ENCODE measurements at regions not wholly inside any gene's neighbourhood (a gene's known extent, or its start where the extent isn't known, plus 50 kb on each side); places are given as distances from the start of the nearest gene placed in this dataset.

DNA sequence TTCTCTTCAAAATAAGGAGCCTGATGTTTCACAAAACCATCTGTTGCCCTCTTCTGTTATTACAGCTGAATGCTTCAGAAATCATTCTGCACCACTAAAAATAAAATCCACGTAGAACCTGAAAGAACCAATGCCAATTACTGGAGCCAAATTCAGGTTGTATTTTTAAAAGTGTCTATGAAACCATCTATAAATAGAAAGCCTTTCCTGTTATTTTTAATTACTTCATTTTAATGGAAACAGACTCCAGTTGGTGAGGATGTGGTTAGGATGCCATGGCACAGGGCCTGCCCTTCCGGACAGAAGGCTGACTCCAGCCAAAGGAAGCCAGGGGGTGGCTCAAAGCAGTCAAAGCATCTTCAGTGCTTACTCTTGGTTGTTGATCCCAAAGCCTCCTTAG, 119.8 kb downstream of the TENT4A start:
- peak in 1 of 5 experiments; percentile 34 for DNase-seq

DNA sequence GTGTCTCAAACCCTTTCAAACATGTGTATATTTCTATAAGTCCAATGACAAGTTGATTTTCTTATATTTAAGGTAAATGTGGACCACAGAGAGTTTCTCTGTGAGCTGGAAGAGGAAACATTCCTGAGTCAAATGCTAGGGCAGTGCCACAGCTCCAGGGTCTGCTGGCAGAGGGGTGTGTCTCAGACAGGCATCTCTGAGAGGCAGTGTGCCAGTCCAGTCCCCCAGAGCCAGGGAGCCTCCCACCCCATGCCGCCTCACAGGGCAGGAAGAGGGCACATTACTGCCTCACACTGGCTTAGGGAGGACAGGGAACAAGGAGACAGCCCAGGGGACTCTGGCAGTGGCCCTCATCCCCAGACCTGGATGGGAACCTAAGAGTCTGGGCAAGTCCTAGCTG, 120.2 kb downstream of the TENT4A start:
- DNase-seq: no peak

DNA sequence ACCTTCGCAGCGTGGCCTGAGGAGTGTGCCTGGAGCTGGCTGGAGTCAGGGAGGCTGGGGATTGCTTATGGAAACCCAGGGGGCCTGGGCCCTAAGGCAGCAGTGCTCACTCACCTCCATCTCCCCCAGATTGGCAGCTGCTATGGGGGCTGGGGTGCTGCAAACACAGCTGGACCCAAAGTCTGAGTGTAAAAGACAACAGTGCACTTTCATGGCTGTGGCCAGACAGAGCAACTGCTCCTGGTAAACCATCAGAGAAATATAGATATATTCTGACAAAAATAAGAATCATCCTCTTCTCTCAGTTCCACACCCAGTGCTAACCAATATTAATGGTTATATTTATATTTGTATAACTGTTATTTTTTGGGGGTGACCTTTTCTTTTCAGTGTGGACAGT, 123.9 kb downstream of the TENT4A start:
- no peak for DNase-seq

DNA sequence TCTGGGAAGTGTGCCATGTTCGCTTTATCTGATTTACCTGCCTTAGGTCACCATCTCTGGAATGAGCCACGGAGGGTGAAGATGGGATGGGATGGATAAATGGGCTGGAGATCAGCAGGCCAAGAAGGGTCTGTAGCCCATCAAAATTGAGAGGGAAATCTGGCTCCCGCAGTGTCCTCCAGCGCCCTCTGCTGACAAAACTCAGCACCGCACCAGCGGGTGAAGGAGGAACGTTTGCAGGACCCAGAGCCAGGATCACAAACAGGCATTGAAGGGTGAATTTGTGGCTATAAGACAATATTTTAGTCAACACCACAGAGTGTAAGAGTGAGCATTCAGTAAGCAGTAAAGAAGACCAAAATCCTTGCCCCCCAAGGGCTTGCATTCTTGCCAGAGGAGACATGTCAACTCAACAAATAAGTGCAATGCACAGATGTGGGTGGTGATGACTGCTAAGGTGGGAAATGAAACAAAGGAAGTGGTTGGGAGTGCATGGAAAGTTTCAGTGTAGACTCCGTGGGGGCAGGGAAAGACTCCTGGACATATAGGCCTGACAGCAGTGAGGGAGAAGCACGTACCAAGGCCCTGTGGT, 124.4 kb downstream of the TENT4A start:
- peak in 2 of 5 experiments; percentile 12 to 26 for DNase-seq

DNA sequence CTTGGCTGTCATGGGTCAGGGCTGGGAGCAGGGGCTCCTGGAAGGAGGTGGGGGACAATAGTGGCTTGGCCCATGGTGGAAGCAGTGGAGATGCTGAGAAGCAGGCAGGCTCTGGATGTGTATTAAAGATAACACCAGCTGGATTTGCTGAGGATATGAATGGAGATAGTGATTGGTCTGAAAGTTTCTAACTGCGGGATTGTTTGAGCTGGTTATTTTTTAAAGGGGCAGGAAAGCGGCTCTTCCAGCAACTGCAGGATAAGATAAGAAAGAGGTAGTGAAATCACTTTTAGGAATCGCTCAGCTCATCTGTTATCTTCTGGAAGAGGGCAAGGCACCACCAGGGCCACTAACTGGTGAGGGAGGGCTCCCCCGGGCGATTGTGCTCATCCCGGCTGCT, 125.5 kb downstream of the TENT4A start:
- DNase-seq: no peak

DNA sequence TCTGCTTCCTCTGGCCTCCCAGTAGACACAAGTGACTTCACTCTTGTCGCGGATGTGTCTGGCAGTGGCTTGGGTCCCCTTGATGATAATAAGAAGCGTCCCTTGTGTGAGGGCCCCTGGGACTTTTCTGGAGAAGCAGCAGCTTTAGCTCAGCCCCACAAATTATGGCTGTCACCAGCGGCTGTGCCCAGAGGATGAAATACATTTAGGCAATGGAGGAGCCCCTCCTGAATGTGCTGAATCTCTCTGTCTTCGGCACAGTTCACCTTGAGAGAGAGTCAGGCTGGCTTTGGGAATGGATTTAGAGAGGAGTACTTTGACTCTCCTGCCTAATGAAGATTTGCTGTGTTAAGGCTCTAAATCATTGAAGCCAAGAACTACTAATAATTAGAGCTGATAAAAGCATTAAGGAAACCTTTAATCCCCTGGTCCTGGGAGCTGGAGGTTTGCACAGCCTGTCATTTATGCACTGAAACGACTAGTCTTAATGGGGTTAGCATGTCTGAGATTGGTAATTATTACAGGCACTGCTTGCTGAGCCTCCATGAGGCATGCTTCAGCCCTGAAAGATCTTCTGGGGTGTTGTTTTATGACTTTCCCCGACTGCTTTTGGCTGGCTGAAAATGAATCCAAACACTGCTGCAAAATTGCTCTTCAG, 127.0 kb downstream of the TENT4A start:
- DNase-seq: no peak

DNA sequence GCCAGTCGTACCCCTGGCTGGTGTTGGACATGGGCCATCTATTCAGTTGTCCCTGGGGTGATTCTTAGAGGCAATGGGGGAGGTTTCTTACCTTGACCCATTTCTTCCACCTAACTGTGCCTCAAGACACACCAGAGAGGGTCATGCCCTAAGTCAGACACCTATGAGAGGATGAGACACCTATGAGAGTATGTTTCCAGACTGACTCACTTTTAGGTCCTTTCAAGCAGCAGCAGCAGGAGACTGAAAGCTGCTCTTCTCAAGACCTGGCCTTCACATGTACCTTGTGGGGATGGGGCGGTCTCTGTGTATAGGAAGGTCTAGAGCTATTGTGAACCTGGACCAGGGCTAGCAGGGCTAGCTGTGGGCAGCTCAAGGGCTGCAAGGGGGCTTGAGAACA, 130.1 kb downstream of the TENT4A start:
- no peak for DNase-seq

DNA sequence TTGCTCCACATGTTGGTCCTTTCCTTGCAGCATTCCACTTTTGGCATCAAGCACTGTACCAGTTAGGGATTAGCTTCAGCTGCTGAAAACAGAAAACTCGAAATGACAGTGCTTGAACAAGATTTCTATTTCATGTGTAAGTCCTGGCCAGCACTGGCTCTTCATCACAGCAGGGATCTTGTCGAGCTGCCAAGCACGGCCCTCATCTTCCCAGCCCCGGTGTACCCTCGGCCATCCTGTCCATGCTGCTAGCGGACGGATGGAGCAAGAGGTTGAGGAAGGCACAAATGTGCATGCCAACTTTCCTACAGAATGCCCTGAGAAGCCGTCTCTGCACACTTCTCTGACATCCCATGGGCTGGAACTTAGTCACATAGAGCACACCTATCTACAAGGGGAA, 130.6 kb downstream of the TENT4A start:
- DNase-seq: no peak

DNA sequence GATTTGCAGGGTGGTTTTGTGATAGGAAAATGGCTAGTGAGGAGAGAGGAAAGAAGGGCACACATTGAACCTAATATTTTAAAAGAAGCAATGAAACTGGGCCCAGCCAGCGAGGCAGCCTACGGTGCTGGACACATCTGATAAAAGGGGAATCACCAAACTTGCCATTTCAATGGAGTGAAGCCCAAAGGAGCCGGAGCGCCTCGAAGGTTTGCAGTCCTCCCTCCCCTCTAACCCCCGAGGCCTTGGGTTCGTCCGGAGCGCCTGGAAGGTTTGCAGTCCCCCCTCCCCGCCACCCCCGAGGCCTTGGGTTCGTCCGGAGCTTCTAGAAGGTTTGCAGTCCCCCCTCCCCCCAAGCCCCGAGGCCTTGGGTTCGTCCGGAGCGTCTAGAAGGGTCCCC, 132.6 kb downstream of the TENT4A start:
- DNase-seq: no peak

DNA sequence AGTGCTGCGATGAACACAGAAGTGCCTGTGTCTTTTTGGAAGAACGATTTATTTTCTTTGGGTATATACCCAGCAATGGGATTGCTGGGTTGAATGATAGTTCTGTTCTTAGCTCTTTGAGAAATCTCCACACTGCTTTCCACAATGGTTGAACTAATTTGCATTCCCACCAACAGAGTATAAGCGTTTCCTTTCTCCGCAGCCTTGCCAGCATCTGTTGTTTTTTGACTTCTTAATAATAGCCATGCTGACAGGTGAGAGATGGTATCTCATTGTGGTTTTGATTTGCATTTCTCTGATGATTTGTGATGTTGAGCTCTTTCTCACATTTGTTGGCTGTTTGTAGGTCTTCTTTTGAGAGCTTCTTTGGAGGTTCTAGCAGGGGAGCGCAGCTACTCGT, 134.6 kb downstream of the TENT4A start:
- peak in 1 of 5 experiments; percentile 76 for DNase-seq

DNA sequence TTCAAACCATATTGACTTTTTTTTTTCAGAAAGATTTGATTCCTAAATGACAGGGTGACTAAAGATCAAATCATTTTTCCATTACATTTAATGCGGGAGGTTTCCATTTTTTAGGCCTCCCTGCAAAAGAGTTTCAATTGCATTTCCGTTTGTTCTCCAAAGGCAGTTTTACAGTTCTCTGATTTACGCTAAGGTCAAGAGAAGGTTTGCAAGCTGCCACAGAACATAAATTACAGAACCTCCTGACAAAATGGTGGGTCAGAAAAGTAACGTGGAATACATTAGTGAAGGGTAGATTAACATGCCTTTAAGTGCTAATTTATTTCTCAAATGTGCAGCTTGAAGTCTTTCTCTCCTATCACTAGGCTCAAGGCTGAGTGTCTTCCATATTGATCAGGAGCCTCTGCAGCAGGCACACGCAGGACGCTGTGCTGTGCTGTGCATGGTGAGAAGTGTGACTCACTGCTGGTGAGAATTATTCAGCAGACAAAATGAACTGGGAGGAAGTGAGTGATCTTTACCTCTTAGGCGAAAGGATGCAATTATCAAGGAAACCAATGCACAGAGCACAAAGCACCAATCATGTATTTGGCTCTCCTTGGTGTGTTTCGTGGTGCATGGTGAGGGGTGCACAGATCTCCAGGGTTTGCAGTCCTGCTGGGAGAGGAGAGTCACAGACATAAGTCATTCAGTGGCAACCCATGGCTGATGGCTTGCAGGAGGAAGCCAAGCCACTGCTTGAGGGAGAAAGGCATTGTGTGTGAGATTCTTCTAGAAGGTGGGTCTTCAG, 136.3 kb downstream of the TENT4A start:
- DNase-seq: peak in 1 of 5 experiments; percentile 55

DNA sequence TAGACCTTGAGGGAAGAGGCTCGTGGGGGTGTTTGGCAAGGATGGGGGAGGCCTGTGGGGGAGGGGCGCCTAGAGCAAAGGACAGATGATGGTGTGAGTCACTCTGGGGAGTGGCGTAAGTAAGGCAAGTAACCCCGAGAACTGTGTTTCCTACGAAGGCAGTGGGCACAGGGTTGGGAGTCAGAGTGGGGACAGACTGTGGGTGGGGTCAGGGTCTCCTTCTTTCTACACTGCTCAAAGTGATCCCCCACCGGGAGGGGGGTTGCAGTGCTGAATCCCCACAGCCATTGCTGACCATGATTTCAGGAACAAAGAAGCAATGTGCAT, 136.8 kb downstream of the TENT4A start:
- no peak for DNase-seq

DNA sequence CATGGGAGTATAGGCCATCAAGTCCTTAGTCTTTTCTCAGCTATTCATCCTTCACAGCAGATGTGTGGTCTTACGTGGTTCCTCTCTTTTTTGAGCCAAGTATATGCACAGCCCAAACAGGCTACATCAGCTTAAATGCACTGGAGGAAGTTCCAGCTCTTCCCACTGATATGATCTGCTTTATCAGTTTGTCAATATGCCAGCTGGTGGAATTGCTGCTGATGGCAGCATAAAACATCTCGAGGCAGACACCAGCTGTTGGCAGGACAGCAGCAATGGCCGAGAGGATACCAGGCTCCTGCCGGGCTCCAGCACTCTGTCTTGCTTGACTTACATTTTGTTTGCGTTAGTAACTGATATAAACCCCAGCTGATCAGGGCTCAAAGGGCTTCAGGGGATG, 143.4 kb downstream of the TENT4A start:
- no peak for DNase-seq

DNA sequence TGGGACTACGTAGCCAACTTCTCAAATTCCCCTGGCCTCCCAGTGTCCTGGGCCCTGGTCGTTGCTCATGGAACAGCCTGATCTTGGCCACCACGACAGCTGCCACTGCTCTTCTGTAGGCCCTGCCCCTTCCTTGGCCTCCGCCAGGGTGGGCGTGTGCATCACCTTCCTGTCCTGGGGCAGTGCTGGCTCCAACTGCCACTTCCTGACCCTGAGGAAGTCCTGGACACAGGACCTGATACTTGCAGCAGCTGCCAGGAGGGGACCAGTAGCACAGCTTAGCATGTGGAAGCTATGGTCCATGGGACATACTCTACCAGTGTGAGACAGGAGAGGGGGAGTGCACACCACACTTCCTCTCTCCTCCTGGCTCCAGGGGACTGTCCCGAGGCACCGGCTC, 145.2 kb downstream of the TENT4A start:
- no peak for DNase-seq

DNA sequence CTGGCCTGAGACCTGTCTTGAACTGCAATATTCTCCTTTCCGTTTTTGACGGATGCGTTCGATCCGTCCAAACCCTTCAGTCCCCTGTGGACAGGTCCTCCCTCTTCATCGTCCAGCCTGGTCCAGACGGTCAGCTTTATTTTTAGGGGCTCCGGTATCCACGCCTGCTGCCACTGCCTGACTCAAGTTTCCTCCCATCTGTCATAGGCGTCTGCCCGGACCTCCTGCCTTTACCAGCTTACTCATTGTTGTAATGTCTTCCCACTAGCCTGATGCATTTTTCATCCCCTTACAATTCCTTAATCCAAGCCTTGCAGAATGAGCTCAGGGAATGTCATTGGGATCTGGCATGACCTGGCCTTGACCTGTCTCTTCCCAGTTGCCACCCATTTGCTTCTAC, 145.8 kb downstream of the TENT4A start:
- DNase-seq: no peak

DNA sequence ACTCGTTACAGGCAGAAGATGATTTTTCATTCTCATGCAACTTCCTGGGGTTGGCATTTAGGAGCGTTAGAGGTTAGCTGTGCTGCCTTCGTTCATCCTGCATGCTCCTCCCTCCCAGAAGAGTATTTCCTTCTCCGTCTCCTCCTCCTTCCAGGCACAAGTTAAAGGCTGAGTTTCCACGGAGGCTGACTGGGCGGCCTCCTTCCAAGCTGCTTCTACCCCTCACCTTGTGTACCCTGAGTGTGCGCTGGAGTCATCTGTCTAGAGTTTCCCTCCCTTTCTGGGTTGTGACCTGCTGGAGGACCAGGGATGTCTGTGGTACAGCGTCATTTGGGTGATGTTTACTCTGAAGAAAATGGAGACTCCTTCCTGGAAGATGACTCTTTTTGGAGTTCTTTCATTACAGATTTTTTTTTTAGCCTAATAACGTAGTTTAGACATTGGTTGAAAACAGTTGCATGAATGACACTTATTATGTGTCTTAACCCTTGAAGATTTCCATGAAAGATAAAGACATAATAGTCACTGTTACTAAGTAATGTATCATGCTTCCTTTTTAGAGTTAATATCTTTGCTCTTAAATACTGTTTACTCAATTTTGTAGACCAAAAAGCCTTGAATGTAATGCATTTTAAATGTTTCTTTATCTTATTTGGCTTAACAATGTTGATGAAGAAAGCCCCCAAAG, 146.9 kb downstream of the TENT4A start:
- DNase-seq: no peak

DNA sequence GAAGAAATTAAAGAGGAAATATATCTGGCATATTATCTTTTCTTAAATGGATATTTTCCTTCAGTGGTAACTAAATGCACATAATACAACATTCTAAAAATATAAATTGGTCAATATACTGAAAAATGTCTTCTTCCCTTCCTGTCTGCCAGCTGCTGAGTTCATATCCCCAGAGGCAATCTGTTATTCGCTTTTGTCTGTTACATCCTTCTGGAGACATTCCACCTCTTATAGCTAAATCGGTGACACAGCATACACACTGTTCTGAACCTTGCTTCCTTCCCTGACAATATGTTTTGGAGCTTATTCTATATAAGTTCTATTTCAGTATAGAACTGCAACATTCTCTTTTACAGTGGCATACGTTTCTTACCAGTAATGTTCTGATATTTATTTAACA, 147.8 kb downstream of the TENT4A start:
- no peak for DNase-seq

DNA sequence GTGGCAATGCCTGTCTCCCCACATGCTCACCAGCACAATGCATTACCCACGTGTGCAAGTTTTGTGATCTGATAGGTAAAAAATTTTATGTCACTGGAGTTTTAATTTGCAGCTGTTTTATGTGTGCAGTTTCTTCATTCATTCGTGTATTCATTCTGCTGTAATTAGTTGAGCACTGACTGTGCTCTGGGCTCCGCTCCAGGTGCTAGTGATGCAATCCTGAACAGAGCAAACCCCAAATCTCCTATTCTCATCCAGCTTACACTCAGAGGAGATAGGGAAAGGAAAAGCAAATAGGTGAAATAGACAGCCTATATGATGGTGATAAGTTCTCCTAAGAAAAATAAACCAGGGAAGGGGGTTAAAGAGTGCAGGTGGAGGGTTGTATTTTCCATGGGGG, 148.4 kb downstream of the TENT4A start:
- DNase-seq: no peak

DNA sequence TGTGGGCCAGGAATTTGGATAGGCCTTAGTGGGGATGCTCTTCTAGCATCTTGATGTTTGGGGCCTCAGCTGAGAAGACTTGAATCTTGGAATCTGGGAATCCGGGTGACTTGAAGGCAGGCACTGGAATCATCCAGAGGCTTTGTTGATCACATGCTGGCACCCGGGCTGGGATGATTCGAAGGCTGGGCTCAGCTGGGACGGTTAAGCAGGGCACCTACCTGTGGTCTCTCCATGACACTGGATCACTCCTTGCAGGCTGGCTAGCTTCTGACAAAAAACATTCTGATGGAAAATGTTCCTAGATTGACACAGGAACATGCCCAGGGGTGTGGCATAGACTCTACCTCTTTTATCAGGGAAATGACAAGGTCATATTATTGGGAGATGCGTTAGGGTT, 149.1 kb downstream of the TENT4A start:
- no peak for DNase-seq

DNA sequence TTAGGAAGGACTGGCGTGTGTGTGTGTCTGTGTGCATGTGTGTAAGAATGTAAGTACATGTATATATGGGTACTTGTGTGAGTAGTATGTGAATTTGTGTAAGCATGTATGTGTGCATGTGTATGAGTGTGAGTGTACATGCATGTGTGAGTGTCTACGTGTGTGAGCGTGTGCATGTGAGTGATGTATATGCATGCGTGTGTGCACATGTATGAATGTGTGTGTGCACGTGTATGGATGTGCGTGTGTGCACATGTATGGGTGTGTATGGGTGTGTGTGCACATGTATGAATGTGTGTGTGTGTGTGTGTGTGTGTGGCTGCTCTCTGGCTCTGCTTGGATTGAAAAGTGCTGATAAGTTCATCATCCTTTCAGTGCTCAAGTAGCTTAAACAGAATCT, 154.5 kb downstream of the TENT4A start:
- no peak for DNase-seq

DNA sequence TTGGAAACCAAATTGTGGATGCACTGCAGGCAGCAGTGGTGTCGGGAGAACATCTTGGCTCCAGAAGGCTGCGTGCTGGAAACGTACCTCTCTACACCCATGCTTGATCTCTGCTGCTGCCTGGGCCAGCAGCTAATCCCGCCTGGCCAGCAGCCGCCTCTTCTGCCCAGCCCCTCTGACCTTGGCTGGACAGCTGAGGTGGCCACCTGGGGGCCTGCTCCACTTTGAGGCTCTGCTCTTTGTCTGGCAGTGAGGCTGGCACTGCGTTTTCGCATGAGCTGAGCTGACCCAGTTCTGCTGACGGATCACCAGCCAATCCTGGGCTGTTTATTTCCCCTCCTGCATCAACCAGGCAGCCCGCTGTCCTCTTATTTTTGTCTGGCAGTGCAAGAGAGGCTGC, 154.9 kb downstream of the TENT4A start:
- DNase-seq: no peak

DNA sequence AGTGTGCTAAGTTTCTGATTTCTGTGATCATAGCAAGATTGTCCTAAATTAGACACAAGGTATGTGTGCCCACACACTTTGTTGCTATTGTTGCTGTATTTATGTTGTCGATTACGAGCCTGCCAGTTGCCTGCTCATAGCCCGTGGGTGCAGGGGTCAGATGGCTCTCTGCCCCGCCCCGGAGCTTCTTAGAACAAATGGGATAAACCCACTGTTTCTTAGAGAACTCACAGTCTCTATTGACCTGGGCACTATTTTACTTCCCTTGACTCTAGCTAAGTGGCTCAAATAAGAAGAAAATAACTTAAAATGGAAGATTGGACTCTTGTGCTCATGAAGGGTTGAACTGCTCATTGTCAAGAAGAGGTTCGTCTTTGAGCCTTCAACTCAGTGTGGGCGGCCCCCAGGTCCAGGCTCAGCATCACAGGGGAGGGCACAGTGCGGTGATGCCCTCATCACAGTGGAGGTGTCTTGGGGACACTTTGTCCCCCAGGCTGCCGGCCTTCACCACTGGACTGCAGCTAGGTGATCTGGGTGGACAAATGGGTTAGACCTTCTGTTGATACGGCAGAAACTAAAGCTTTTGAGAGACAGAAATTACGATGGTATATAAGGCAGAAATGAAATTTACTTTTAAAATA, 155.5 kb downstream of the TENT4A start:
- DNase-seq: no peak

DNA sequence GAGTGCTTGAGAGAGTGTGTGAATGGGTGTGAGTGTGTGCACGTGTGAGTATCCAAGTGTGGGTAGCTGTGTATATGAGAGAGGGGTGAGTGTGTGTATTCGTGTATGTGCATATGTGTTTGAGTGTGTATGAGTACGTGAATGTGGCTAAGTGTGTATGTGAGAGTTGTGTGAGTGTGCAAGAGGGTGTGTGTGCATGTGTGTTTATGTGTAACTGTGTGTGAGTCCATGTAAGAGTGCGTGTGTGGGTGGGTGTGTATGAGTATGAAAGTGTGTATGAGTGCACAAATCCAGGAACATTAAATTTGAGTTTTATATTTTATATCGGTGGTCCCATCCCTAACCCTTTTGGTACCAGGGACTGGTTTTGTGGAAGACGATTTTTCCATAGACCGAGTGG, 156.4 kb downstream of the TENT4A start:
- DNase-seq: no peak
